ENCODE measurements at regions not wholly inside any gene's neighbourhood (a gene's known extent, or its start where the extent isn't known, plus 50 kb on each side); places are given as distances from the start of the nearest gene placed in this dataset.

DNA sequence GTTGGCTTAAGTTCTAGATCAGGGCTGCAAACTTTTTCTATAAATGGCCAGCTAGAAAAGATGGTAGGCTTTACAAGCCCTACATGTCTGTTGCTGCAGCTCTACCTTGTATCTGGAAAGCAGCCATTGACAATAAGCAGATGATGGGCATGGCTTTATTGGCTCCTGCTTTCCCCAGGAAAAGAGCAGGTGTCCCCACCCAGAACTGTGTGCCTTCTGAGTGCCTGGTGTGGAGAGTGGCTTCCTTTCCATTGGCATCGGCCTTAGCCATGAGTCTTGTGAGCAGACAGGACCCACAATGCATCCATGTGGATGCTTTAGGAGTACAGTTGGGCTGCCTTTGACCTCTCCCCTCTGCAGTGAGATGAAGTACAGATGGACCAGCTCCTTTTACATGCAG lies 120.2 kb downstream of the CD8B2 start:
- H3K4me3 ChIP-seq (ENCODE audit: low read length), result no peak overlapping the region
- no peaks in the 10 kb centered on the region for H3K4me1 ChIP-seq (ENCODE audit: insufficient read depth, low read length)
- no peaks in the 10 kb centered on the region for H3K9me3 ChIP-seq (ENCODE audit: low read depth, low read length)
- H3K27me3 ChIP-seq (ENCODE audit: insufficient read depth, low read length), result no peaks in the 10 kb centered on the region

DNA sequence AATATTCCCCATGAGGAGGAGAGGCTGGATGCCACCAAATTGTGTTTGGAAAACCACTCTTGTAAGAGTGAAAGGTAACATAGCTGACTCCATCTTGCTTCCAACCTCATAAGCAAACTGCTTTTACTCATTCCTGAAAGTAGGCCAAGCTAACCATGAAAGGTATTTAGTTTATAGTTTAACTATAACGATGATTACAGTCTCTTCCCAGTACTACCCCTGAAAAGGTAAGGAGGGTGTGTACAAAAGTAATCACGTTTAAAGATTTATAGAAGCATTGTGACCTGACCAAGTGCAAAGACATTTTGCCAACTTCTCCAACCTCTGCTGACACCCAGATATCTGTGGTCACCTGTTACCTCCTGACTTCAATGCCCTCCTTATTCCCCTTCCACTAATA lies 122.6 kb downstream of the CD8B2 start:
- Histone ChIP-seq H3K9me3 (ENCODE audit: low read depth, low read length) (no peaks in the 10 kb centered on the region), H3K4me1 (ENCODE audit: insufficient read depth, low read length) (no peaks in the 10 kb centered on the region), H3K27me3 (ENCODE audit: insufficient read depth, low read length) (no peaks in the 10 kb centered on the region), H3K4me3 (ENCODE audit: low read length) (no peak overlapping the region)

DNA sequence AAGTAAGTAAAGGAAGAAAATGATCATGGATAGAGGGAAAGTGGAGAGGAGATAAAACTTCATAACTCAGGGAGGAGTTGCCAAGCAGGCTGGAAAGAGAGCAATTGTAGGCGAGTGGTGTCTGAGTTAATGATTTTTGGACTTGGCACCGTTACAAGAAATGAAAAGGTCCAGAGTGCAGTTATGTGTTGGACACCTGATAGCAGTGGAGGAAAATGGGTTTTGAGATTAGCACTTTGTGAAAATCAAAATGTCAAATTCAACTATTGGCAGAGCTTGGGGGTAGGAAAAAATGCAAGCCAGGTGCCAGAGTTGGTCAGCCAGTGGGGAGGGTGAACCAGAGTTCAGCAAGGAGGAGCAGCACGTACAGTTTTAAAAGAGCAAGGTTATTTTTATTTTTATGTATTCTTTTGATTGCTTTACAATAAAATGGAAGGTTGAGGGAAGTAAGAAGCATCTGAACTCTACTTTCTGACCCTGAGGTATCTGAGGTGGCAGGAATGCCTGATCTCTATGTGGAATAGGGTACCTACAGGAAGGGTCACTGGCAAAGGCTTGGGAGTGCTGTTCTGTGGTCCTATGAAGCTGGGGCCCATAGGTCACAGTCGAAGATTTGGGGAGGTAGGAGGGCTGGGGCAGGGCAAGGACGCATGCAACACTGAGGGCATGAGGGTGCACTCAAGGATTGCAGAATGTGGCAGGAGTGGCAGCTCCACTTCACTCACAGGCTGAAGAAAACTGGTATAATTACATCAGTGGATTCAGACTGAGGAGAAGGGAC lies 127.5 kb downstream of the CD8B2 start:
- no peaks in the 10 kb centered on the region for H3K27me3 ChIP-seq (ENCODE audit: insufficient read depth, low read length)
- no peaks in the 10 kb centered on the region for H3K4me1 ChIP-seq (ENCODE audit: insufficient read depth, low read length)
- no peak overlapping the region for H3K4me3 ChIP-seq (ENCODE audit: low read length)
- no peaks in the 10 kb centered on the region for H3K9me3 ChIP-seq (ENCODE audit: low read depth, low read length)

- Histone ChIP-seq H3K27me3 (ENCODE audit: insufficient read depth, low read length) (no peaks in the 10 kb centered on the region), H3K4me1 (ENCODE audit: insufficient read depth, low read length) (no peaks in the 10 kb centered on the region), H3K9me3 (ENCODE audit: low read depth, low read length) (no peaks in the 10 kb centered on the region), H3K4me3 (ENCODE audit: low read length) (no peak overlapping the region)
Measured at GRCh38 chr2:106618614-106619013, 131.4 kb downstream of the CD8B2 start.

- H3K9me3 ChIP-seq (ENCODE audit: low read depth, low read length), result peaks cover 4% of the 10 kb centered on the region
- no peak overlapping the region for H3K4me3 ChIP-seq (ENCODE audit: low read length)
- H3K4me1 ChIP-seq (ENCODE audit: insufficient read depth, low read length), result no peaks in the 10 kb centered on the region
- H3K27me3 ChIP-seq (ENCODE audit: insufficient read depth, low read length), result no peaks in the 10 kb centered on the region
Measured at GRCh38 chr2:106623456-106623855, 136.3 kb downstream of the CD8B2 start.

- H3K27me3 ChIP-seq (ENCODE audit: insufficient read depth, low read length), result no peaks in the 10 kb centered on the region
- no peak overlapping the region for H3K4me3 ChIP-seq (ENCODE audit: low read length)
- H3K9me3 ChIP-seq (ENCODE audit: low read depth, low read length), result peaks cover 4% of the 10 kb centered on the region
- H3K4me1 ChIP-seq (ENCODE audit: insufficient read depth, low read length), result no peaks in the 10 kb centered on the region
Measured at GRCh38 chr2:106624787-106625380, 137.7 kb downstream of the CD8B2 start.

- Histone ChIP-seq H3K4me1 (ENCODE audit: insufficient read depth, low read length) (no peaks in the 10 kb centered on the region), H3K4me3 (ENCODE audit: low read length) (no peak overlapping the region), H3K9me3 (ENCODE audit: low read depth, low read length) (peaks cover 4% of the 10 kb centered on the region), H3K27me3 (ENCODE audit: insufficient read depth, low read length) (no peaks in the 10 kb centered on the region)
Measured at GRCh38 chr2:106628377-106628776, 141.2 kb downstream of the CD8B2 start.

GRCh38 chr2:106629981-106630380 lies 142.8 kb downstream of the CD8B2 start:
- Histone ChIP-seq H3K9me3 (ENCODE audit: low read depth, low read length) (peaks cover 4% of the 10 kb centered on the region), H3K4me1 (ENCODE audit: insufficient read depth, low read length) (no peaks in the 10 kb centered on the region), H3K27me3 (ENCODE audit: insufficient read depth, low read length) (no peaks in the 10 kb centered on the region), H3K4me3 (ENCODE audit: low read length) (no peak overlapping the region)

DNA sequence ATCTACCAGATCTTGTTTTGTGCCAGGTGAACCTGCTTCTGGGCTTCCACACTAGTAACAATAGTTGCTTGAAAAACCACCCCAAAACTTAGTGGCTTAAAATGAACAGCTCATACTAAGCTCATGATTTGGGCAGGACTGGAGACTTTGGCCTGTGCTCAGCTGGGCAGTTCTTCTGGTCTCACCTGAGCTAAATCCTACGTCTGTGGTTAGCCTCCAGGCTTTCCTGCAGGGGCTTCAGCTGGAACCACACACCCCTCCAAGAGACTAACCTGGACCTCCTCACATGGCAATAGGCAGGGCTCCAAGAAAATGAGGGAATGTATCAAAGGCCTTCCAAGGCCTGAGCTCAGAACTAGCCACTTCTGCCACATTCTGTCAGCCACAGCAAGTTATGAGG lies 144.1 kb downstream of the CD8B2 start:
- H3K9me3 ChIP-seq (ENCODE audit: low read depth, low read length), result peaks cover 4% of the 10 kb centered on the region
- no peaks in the 10 kb centered on the region for H3K4me1 ChIP-seq (ENCODE audit: insufficient read depth, low read length)
- no peak overlapping the region for H3K4me3 ChIP-seq (ENCODE audit: low read length)
- H3K27me3 ChIP-seq (ENCODE audit: insufficient read depth, low read length), result no peaks in the 10 kb centered on the region

- H3K27me3 ChIP-seq (ENCODE audit: insufficient read depth, low read length), result no peaks in the 10 kb centered on the region
- no peaks in the 10 kb centered on the region for H3K9me3 ChIP-seq (ENCODE audit: low read depth, low read length)
- H3K4me1 ChIP-seq (ENCODE audit: insufficient read depth, low read length), result no peaks in the 10 kb centered on the region
- H3K4me3 ChIP-seq (ENCODE audit: low read length), result no peak overlapping the region
Measured at GRCh38 chr2:106638043-106638442, 150.9 kb downstream of the CD8B2 start.

DNA sequence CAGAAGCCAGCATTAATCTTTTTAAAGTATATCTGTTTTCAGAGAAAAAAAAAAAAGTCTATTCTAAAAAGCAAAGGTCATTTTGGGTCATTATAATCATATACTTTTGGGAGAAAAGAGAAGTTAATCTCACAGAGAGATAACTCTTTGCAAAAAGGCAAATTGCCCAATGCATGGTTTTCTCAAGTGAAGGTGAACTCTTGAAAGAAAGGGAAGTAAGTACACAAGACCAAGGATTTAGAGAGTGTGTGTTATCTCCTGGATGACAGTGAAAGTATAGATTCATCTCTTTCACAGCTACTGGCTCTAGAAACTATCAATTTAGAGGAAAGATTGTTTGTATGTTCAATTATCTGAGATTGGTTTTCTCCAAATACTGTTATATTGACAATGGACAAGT lies 151.4 kb downstream of the CD8B2 start:
- H3K9me3 ChIP-seq (ENCODE audit: low read depth, low read length), result no peaks in the 10 kb centered on the region
- no peaks in the 10 kb centered on the region for H3K27me3 ChIP-seq (ENCODE audit: insufficient read depth, low read length)
- no peak overlapping the region for H3K4me3 ChIP-seq (ENCODE audit: low read length)
- no peaks in the 10 kb centered on the region for H3K4me1 ChIP-seq (ENCODE audit: insufficient read depth, low read length)

DNA sequence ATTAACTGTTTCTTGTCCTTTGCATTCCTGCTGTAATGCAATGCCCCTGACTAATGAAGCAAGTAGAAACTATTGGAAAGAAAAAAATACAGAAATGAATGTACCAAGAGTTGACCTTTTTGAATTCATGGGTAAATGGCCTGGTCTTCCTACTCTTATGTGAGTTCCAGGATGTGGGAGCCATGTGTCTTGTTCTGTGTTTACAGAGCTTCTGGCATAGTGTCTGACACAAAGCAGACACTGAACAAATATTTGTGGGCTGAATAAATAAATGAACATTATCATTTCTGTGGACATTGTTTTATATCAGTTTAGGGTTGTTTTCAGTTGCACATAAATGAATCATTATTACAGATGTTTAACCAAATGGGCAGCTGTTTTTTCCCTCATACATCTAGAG lies 155.5 kb downstream of the CD8B2 start:
- Histone ChIP-seq H3K9me3 (ENCODE audit: low read depth, low read length) (no peaks in the 10 kb centered on the region), H3K4me3 (ENCODE audit: low read length) (no peak overlapping the region), H3K27me3 (ENCODE audit: insufficient read depth, low read length) (no peaks in the 10 kb centered on the region), H3K4me1 (ENCODE audit: insufficient read depth, low read length) (no peaks in the 10 kb centered on the region)

GRCh38 chr2:106644623-106645022 lies 157.5 kb downstream of the CD8B2 start:
- Histone ChIP-seq H3K4me3 (ENCODE audit: low read length) (no peak overlapping the region), H3K27me3 (ENCODE audit: insufficient read depth, low read length) (no peaks in the 10 kb centered on the region), H3K9me3 (ENCODE audit: low read depth, low read length) (no peaks in the 10 kb centered on the region), H3K4me1 (ENCODE audit: insufficient read depth, low read length) (no peaks in the 10 kb centered on the region)

DNA sequence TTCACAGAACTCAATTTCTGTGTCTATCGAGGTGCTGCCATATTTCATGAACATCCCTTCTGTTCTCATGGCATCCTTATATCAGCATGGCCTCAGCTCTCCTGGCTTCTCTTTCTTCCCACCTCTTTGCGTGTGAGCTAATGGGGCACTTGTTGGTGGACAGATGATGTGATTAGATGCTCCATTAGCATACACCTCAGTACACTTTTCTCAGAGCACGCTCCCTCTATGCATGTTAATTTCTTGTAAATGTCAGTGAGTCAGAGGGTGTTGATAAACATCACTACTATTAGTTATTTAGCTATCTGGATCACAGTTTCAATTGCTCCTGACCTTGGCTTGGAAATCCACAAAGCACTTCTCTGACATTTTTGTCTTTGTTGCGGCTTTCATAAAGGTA lies 159.4 kb downstream of the CD8B2 start:
- no peaks in the 10 kb centered on the region for H3K9me3 ChIP-seq (ENCODE audit: low read depth, low read length)
- no peaks in the 10 kb centered on the region for H3K4me1 ChIP-seq (ENCODE audit: insufficient read depth, low read length)
- no peak overlapping the region for H3K4me3 ChIP-seq (ENCODE audit: low read length)
- H3K27me3 ChIP-seq (ENCODE audit: insufficient read depth, low read length), result no peaks in the 10 kb centered on the region

GRCh38 chr2:106649306-106649705 lies 162.1 kb downstream of the CD8B2 start:
- Histone ChIP-seq H3K4me3 (ENCODE audit: low read length) (no peak overlapping the region), H3K27me3 (ENCODE audit: insufficient read depth, low read length) (no peaks in the 10 kb centered on the region), H3K9me3 (ENCODE audit: low read depth, low read length) (no peaks in the 10 kb centered on the region), H3K4me1 (ENCODE audit: insufficient read depth, low read length) (no peaks in the 10 kb centered on the region)

DNA sequence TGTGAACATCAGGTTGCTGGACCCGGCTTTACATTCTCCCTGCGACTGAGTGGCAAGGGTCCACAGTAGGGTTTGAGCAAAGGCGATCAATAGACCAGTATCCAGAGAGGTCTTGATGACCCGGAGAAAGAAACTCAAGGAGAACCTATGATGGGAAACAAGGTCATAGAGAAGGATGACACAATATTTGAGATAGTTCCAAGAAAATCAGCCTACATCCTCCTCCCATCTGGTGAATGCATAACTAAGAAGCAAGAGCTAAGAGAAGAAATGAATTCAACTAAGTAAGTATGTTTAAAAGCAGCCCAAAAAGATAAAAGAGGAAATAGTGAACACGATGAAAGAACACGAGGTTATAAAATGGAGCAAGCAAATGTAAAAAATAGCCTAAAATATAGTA lies 166.3 kb downstream of the CD8B2 start:
- Histone ChIP-seq H3K4me3 (ENCODE audit: low read length) (no peak overlapping the region), H3K27me3 (ENCODE audit: insufficient read depth, low read length) (no peaks in the 10 kb centered on the region), H3K9me3 (ENCODE audit: low read depth, low read length) (no peaks in the 10 kb centered on the region), H3K4me1 (ENCODE audit: insufficient read depth, low read length) (no peaks in the 10 kb centered on the region)

Data from mononuclear cell (primary cell).